CD4-positive, alpha-beta T cell (primary cell): ENCODE measurements at regions not wholly inside any gene's neighbourhood (a gene's known extent, or its start where the extent isn't known, plus 50 kb on each side); places are given as distances from the start of the nearest gene placed in this dataset.

Experiments
- ATAC-seq: fragments of 200-7000 bp; cut with Tn5 transposase; one replicate; pipeline ENCODE4 v1.10.0; 2022; ENCODE audit warnings: mild to moderate bottlenecking; ENCODE audit not compliant: poor library complexity
- CTCF ChIA-PET: fragments of 350-600 bp; sonication (Branson Sonifier 250); formaldehyde crosslinking; loops from one replicate; lab custom pipeline; 2021; ENCODE audit warnings: antibody characterized with exemption, inconsistent platforms; lab: Charles Lee
- POLR2A ChIA-PET: fragments of 350-600 bp; sonication (Branson Sonifier 250); formaldehyde crosslinking; loops from one replicate; lab custom pipeline; 2021; ENCODE audit warnings: antibody characterized with exemption, inconsistent platforms; lab: Charles Lee
- DNase-seq, 14 experiments: peaks; one replicate each; pipeline ENCODE4 v3.0.0-alpha.2; 2013 to 2020; ENCODE audit warnings: mixed read lengths in 2 of 14
- H3K27ac ChIP-seq, 2 donors: one replicate each; pipeline versions ENCODE4 v1.5.1 to v1.7.0; 2013; ENCODE audit warnings: low read length in 2 of 2, low read depth in 1 of 2, mild to moderate bottlenecking in 1 of 2
- H3K27me3 ChIP-seq, 2 experiments: 1 replicate in 1 of 2; 2 replicates in 1 of 2; pipeline versions ENCODE4 v1.6.1 to v1.7.0; 2013; ENCODE audit warnings: low read length in 2 of 2, control low read depth in 1 of 2, mild to moderate bottlenecking in 1 of 2, moderate library complexity in 1 of 2; ENCODE audit not compliant: insufficient read depth in 2 of 2, control insufficient read depth in 1 of 2
- H3K36me3 ChIP-seq: one replicate; pipeline ENCODE4 v1.6.1; 2013; ENCODE audit warnings: low read length, control low read depth; ENCODE audit not compliant: insufficient read depth
- H3K4me1 ChIP-seq: one replicate; pipeline ENCODE4 v1.6.1; 2013; ENCODE audit warnings: low read length, control low read depth; ENCODE audit not compliant: insufficient read depth
- H3K4me3 ChIP-seq: one replicate; pipeline ENCODE4 v1.5.1; 2013; ENCODE audit warnings: mild to moderate bottlenecking, low read length, moderate library complexity
- H3K9me3 ChIP-seq, 2 experiments: 1 replicate in 1 of 2; 2 replicates in 1 of 2; pipeline versions ENCODE4 v1.6.1 to v1.7.0; 2013; ENCODE audit warnings: low read length in 2 of 2, mild to moderate bottlenecking in 2 of 2, control low read depth in 1 of 2, moderate library complexity in 1 of 2; ENCODE audit not compliant: control insufficient read depth in 1 of 2, insufficient read depth in 1 of 2
- H3K27ac Mint-ChIP-seq: one replicate; pipeline ENCODE4 v1.8.0; 2020; ENCODE audit warnings: mixed read lengths
- H3K27me3 Mint-ChIP-seq: one replicate; pipeline ENCODE4 v1.8.0; 2021; ENCODE audit warnings: mixed read lengths
- H3K36me3 Mint-ChIP-seq: one replicate; pipeline ENCODE4 v1.8.0; 2021; ENCODE audit warnings: low read depth, mixed read lengths
- H3K4me1 Mint-ChIP-seq: one replicate; pipeline ENCODE4 v1.8.0; 2021; ENCODE audit warnings: low read depth, mixed read lengths
- H3K4me3 Mint-ChIP-seq: one replicate; pipeline ENCODE4 v1.8.0; 2020; ENCODE audit warnings: mild to moderate bottlenecking, mixed read lengths
- H3K9me3 Mint-ChIP-seq: one replicate; pipeline ENCODE4 v1.8.0; 2020; ENCODE audit warnings: mixed read lengths
- CTCF ChIP-seq: fragments of 200-600 bp; IDR thresholded peaks from one replicate; pipeline ENCODE4 v1.8.0; 2022; ENCODE audit warnings: antibody characterized with exemption, mild to moderate bottlenecking
- intact Hi-C, 2 experiments: fragments of 100-400 bp; cut with DNase I in 1 of 2; cut with micrococcal nuclease in 1 of 2; formaldehyde crosslinking; loops; one replicate each; pipeline versions ENCODE4 v1.15.1 to v1.9.0; 2023 to 2025; cut with DNase I, micrococcal nuclease

DNA sequence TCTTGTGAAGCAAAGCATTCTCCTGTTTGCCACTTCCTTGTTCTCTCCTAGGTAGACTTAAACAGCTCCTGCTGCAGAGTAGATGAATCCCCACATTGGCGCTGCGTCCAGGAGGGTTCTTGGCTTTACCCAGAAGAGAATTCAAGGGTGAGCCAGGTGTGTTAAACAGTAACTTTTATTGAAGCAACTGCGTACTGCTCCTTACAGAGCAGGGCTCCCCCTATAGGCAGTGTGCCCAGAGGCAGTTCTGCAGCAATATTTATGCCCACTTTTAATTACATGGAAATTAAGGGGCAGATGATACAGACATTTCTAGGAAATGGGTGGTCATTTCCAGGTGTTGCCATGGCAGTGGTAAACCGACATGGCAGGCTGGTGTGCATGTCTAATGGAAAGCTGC lies 987.6 kb upstream of the RBFOX1 start:
- intact Hi-C loops, result no loop called here
- DNase-seq (no peak), ATAC-seq (no peak)
- Histone ChIP-seq H3K4me3 (no peak overlapping the region), H3K27me3 (no peaks in the 10 kb centered on the region), H3K36me3 (no peaks in the 10 kb centered on the region), H3K27ac (no peak overlapping the region), H3K4me1 (no peaks in the 10 kb centered on the region), H3K9me3 (peaks cover 0 to 8% of the 10 kb centered on the region in 2 experiments)
- POLR2A ChIA-PET, result no interaction called here
- H3K9me3 Mint-ChIP-seq, result peaks cover 9% of the 10 kb centered on the region
- no peaks in the 10 kb centered on the region for H3K36me3 Mint-ChIP-seq
- TF ChIP-seq CTCF, result no peak
- no peaks in the 10 kb centered on the region for H3K27me3 Mint-ChIP-seq
- CTCF ChIA-PET, result no interaction called here
- H3K27ac Mint-ChIP-seq, result no peak overlapping the region
- H3K4me1 Mint-ChIP-seq, result no peaks in the 10 kb centered on the region
- H3K4me3 Mint-ChIP-seq, result no peak overlapping the region

DNA sequence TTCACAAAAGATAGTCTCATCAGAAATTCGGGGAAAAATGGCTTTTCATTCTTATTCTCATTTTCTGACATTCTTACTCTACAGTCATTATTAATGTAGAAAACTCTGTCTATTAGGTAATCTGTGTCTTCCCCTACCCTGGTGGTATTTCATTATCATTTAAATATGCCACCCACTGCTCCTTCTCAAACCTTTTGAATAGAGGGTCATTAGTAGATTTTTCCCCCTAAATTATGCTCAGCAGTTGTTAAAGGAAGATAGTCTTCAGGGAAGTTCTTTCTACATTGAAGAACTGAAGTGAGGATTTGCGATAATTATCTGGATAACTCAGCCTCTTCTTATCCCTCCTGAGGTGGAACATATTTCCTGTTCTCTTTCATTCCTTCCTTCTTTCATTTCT lies 989.5 kb upstream of the RBFOX1 start:
- Mint-ChIP-seq H3K27me3 (no peaks in the 10 kb centered on the region), H3K9me3 (peaks cover 14% of the 10 kb centered on the region), H3K27ac (no peak overlapping the region), H3K4me1 (no peaks in the 10 kb centered on the region), H3K4me3 (no peak overlapping the region), H3K36me3 (no peaks in the 10 kb centered on the region)
- H3K9me3 ChIP-seq, result peaks cover 0 to 8% of the 10 kb centered on the region in 2 experiments
- intact Hi-C loops, result no loop called here
- no peaks in the 10 kb centered on the region for H3K27me3 ChIP-seq
- ChIA-PET POLR2A (no interaction called here), CTCF (no interaction called here)
- H3K27ac ChIP-seq, result no peak overlapping the region
- ATAC-seq, result no peak
- no peak overlapping the region for H3K4me3 ChIP-seq
- no peaks in the 10 kb centered on the region for H3K4me1 ChIP-seq
- no peak for DNase-seq
- TF ChIP-seq CTCF, result no peak
- no peaks in the 10 kb centered on the region for H3K36me3 ChIP-seq

DNA sequence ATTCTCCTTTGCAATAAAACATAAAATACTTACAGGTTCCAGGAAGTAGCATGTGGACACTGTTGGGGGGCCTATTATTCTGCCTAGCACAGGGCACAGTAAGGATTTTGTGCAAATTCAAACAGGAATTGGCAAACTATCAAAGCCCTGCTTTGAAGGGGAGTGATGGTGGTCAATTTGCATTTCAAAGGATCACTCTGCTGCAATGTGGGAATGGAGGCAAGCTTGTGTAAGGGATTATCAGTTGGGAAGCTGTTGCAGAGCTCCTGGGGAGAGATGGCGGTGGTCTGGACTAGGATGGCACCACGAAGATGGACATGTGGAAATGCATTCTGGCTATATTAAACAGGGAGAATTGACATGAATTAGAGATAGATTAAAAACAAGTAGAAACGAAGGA lies 990.7 kb upstream of the RBFOX1 start:
- H3K9me3 Mint-ChIP-seq, result peaks cover 14% of the 10 kb centered on the region
- no peak overlapping the region for H3K27ac ChIP-seq
- ATAC-seq (no peak), DNase-seq (no peak)
- intact Hi-C loops, result no loop called here
- no peak overlapping the region for H3K27ac Mint-ChIP-seq
- H3K27me3 ChIP-seq, result no peaks in the 10 kb centered on the region
- ChIA-PET POLR2A (no interaction called here), CTCF (no interaction called here)
- H3K4me1 Mint-ChIP-seq, result no peaks in the 10 kb centered on the region
- TF ChIP-seq CTCF, result no peak
- no peaks in the 10 kb centered on the region for H3K4me1 ChIP-seq
- H3K36me3 Mint-ChIP-seq, result no peaks in the 10 kb centered on the region
- H3K9me3 ChIP-seq, result peaks cover 0 to 8% of the 10 kb centered on the region in 2 experiments
- no peaks in the 10 kb centered on the region for H3K36me3 ChIP-seq
- no peaks in the 10 kb centered on the region for H3K27me3 Mint-ChIP-seq
- no peak overlapping the region for H3K4me3 Mint-ChIP-seq
- H3K4me3 ChIP-seq, result no peak overlapping the region
